MM.1S (cell line): ENCODE measurements at regions not wholly inside any gene's neighbourhood (a gene's known extent, or its start where the extent isn't known, plus 50 kb on each side); places are given as distances from the start of the nearest gene placed in this dataset.

Experiments used
- EZH2 ChIP-seq: fragments of 300-600 bp; sonication (generic); optimal IDR thresholded peaks from 2 replicates; pipeline ENCODE3; 2017; ENCODE audit warnings: low read depth, mild to moderate bottlenecking, antibody characterized with exemption, low read length, mixed read lengths
- TF ChIP-seq, protein P1 (sequence below): fragments of 300-600 bp; sonication (generic); IDR thresholded peaks from 2 replicates; pipeline ENCODE4 v1.5.1; 2016; ENCODE audit warnings: antibody characterized with exemption, low read length, mixed read lengths

DNA sequence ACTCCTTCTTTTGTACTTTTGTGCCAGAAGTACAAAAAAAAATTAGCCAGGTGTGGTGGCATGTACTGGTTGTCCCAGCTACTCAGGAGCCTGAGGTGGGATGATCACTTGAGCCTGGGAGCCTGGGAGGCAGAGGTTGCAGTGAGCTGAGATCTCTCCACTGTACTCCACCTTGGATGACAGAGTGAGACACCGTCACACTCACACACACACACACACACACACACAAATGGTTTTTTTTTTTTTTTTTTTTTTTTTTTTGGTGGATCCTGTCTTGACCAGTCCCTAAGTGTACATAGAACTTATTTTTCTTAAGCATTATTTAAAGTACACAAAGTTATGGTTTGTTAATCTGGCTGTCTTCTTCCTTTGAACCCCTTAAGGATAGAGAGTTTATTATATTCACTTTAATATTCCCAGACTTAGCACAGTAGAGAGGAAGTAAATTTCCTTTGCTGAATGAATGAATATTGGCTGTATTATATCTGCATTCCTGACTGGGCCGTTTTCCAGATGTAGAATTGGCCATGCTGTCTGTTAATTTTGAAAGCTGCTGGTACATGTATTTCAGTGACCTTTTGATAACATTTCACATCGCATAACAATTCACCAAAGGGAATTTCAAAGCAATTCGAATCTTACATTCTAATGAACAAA, 429.0 kb upstream of the ZNF608 start:
- TF ChIP-seq, protein P1, sequence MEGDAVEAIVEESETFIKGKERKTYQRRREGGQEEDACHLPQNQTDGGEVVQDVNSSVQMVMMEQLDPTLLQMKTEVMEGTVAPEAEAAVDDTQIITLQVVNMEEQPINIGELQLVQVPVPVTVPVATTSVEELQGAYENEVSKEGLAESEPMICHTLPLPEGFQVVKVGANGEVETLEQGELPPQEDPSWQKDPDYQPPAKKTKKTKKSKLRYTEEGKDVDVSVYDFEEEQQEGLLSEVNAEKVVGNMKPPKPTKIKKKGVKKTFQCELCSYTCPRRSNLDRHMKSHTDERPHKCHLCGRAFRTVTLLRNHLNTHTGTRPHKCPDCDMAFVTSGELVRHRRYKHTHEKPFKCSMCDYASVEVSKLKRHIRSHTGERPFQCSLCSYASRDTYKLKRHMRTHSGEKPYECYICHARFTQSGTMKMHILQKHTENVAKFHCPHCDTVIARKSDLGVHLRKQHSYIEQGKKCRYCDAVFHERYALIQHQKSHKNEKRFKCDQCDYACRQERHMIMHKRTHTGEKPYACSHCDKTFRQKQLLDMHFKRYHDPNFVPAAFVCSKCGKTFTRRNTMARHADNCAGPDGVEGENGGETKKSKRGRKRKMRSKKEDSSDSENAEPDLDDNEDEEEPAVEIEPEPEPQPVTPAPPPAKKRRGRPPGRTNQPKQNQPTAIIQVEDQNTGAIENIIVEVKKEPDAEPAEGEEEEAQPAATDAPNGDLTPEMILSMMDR, result no peak
- no peak for TF ChIP-seq EZH2
